HG02943 (cell line): ENCODE measurements at regions not wholly inside any gene's neighbourhood (a gene's known extent, or its start where the extent isn't known, plus 50 kb on each side); places are given as distances from the start of the nearest gene placed in this dataset.
A peak's percentile ranks its signal among the peaks of the same experiment; 100 is the strongest.
"Not testable (repeated sequence)": the region's sequence is repeated elsewhere in the genome, so short reads cannot be mapped to it uniquely, and the experiment has no call there.

ENCODE experiments used
- ATAC-seq: cut with Tn5 transposase; IDR thresholded peaks from one replicate; pipeline ENCODE4 v1.9.1; 2021; ENCODE audit warnings: mild to moderate bottlenecking, low read depth, moderate library complexity; ENCODE audit not compliant: unreplicated experiment

- ATAC-seq: no peak
Measured at GRCh38 chr1:221979444-221980032, 237.6 kb upstream of the DUSP10 start.

DNA sequence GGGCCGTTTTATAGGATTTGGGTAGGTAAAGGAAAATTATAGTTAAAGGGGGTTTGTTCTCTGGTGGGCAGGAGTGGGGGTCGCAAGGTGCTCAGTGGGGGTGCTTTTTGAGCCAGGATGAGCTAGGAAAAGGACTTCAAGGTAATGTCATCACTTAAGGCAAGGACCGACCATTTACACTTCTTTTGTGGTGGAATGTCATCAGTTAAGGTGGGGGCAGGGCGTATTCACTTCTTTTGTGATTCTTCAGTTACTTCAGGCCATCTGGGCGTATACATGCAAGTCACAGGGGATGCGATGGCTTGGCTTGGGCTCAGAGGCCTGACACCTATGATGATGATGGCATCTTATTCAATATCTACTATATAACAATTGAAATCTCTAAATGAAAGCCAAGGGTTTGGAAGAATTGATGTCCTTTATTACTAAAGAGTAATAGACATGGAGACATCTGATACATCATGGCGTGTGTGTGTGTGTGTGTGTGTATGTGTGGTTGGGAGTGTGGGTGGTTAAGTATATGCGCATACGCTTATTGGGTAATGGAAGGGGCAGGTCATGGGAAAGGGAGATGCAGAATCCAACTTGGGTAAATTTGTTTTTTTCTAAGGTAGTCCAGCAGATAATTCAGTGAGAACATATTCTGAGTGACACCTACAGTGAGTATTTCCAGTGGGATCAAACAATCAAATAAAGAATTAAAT lies 236.9 kb upstream of the DUSP10 start:
- not testable (repeated sequence) for ATAC-seq

DNA sequence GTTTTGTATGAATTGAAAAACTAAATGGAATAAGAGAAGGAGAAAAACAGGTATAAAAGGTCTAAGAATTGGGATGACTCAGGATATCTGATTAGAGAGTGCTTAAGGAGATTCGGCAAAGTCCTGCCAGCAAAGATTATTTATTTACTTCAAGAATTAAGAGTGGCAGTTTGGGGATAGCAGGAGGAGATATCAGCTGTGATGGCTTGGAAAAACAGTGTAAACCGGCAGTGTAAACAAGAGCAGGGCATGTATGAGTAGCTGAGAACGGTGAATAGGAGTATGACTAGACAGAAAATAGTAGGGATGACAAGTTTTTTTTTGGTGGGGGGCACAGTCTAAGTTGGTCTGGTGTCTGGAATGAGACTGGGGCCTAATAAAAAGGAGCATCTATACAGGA lies 231.9 kb upstream of the DUSP10 start:
- not testable (repeated sequence) for ATAC-seq

GRCh38 chr1:221972276-221973235 lies 230.7 kb upstream of the DUSP10 start:
- no peak for ATAC-seq

DNA sequence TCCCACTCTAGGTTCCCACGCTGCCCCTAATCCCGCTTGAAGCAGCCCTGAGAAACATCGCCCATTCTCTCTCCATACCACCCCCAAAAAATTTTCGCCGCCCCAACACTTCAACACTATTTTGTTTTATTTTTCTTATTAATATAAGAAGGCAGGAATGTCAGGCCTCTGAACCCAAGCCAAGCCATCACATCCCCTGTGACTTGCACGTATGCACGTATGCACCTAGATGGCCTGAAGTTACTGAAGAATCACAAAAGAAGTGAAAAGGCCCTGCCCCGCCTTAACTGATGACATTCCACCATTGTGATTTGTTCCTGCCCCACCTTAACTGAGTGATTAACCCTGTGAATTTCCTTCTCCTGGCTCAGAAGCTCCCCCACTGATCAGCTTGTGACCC lies 229.1 kb upstream of the DUSP10 start:
- ATAC-seq: not testable (repeated sequence)

DNA sequence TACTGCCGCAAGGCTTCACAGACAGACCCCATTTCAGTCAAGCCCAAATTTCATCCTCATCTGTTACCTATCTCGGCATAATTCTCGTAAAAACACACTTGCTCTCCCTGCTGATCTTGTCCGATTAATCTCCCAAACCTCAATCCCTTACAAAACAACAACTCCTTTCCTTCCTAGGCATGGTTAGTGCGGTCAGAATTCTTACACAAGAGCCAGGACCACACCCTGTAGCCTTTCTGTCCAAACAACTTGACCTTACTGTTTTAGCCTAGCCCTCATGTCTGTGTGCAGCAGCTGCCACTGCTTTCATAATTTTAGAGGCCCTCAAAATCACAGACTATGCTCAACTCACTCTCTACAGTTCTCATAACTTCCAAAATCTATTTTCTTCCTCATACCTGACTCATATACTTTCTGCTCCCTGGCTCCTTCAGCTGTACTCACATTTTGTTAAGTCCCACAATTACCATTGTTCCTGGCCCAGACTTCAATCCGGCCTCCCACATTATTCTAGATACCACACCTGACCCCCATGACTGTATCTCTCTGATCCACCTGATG lies 227.5 kb upstream of the DUSP10 start:
- ATAC-seq: not testable (repeated sequence)

DNA sequence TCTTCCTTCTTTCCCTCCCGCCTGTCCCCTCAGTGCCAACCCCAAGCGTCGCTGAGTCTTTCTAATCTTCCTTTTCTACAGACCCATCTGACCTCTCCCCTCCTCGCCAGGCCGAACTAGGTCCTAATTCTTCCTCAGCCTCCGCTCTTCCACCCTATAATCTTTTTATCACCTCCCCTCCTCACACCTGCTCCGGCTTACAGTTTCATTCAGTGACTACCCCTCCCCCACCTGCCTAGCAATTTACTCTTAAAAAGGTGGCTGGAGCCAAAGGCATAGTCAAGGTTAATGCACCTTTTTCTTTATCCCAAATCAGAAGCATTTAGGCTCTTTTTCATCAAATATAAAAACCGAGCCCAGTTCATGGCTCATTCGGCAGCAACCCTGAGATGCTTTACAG lies 225.6 kb upstream of the DUSP10 start:
- ATAC-seq: not testable (repeated sequence)

- ATAC-seq: not testable (repeated sequence)
Measured at GRCh38 chr1:221966888-221967287, 225.0 kb upstream of the DUSP10 start.

DNA sequence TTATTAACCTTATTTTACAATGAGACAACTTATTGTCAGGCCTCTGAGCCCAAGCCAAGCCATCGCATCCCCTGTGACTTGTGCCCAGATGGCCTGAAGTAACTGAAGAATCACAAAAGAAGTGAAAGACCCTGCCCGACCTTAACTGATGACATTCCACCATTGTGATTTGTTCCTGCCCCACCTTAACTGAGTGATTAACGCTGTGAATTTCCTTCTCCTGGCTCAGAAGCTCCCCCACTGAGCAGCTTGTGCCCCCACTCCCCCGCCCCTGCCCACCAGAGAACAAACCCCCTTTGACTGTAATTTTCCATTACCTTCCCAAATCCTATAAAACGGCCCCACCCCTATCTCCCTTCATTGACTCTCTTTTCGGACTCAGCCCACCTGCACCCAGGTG lies 224.0 kb upstream of the DUSP10 start:
- ATAC-seq: not testable (repeated sequence)

GRCh38 chr1:221965252-221965651 lies 223.4 kb upstream of the DUSP10 start:
- ATAC-seq: no peak

DNA sequence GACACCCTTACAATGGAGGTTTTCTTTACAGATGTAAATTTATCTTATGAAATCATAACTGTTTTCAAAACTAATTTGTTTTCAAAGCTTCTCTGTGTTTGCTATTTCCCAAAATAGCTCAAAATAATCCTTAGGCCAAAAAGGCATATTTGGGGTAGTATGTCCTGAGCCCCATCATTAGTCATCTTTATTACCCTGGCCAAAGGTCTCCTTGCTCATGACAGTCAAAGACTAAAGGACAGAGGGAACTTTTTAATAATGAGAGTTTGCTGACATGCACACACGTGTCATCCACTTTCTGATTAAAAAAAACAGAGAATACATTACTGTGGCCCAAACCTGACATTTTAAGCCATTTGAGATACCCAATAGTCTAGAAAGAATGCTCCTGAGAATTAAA lies 221.9 kb upstream of the DUSP10 start:
- no peak for ATAC-seq

DNA sequence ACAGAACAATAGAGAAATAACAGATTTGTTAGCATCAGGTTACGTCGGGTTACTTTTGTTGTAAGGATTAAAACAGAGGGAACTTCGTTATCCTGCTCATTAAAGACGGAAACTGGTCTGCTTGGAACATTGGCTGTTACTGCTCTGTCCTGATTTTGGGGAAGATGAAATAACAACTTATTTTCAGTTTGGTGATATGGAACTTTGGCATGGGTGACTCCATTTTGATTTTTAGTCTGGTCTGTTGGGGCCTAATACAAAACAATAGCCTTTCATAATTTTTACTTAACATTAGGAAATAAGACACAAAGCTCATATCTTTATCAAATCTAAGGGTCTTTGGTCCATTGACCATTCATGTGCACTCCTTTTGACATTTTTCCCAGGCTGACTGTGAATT lies 220.5 kb upstream of the DUSP10 start:
- ATAC-seq: no peak

GRCh38 chr1:221961532-221962292 lies 219.8 kb upstream of the DUSP10 start:
- ATAC-seq: peak; percentile 91

GRCh38 chr1:221958161-221958562 lies 216.3 kb upstream of the DUSP10 start:
- not testable (repeated sequence) for ATAC-seq

DNA sequence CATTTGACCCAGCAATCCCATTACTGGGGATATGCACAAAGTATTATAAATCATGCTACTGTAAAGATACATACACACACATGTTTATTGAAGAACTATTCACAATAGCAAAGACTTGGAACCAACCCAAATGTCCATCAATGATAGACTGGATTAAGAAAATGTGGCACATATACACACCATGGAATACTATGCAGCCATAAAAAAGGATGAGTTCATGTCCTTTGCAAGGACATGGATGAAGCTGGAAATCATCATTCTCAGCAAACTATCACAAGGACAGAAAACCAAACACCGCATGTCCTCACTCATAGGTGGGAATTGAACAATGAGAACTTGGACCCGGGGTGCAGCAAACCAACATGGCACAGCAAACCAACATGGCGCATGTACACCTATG lies 215.5 kb upstream of the DUSP10 start:
- not testable (repeated sequence) for ATAC-seq

DNA sequence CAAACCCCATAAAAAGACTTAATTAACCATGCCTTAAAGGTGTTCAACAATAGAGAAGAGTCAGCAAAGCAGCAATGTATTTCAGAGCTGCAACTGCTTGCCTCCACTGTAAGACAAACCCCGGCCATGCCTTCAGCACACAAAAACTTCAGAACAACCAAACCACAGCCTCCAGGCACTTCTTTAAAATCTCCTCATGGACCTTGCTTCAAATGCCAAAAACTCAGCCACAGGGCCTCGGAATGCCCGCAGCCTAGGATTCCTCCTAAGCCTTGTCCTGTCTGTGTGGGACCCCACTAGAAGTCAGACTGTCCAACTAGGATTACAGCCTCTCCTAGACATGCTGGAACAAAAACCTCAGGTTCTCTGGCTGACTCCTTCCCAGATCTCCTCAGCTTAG lies 208.1 kb upstream of the DUSP10 start:
- no peak for ATAC-seq

- ATAC-seq: no peak
Measured at GRCh38 chr1:221948459-221948858, 206.6 kb upstream of the DUSP10 start.

DNA sequence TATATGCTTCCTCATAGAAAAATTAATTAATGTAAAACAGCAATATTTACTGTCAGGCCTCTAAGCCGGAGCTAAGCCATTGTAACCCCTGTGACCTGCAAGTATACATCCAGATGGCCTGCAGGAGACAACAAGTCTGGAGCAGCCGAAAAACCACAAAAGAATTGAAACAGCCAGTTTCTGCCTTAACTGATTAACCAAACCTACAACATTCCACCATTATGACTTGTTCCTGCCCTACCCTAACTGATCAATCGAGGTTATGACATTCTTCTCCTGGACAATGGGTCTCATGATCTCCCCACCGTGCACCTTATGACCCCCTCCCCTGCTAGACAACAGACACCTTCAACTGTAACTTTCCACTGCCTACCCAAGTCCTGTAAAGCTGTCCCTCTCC lies 205.8 kb upstream of the DUSP10 start:
- no peak for ATAC-seq

- ATAC-seq: no peak
Measured at GRCh38 chr1:221946768-221947167, 204.9 kb upstream of the DUSP10 start.

DNA sequence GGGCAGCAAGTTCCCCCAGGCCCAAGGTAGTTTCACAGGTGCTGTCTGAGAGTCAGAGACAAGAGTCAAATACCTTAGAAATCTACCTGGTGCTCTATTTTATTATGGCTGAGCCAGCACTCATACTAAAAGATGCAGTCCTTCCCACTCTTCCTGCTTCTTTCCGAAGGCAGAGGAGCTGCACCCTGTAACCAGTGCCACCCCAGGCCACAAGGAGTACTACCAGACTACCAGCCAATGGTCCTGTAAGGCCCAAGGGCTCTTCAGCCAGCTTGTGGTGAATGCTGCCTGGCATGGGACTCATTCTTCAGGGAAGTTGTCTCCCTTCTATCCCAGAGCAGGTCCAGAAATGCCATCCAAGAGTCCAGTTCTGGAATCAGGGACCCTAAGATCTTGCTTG lies 203.8 kb upstream of the DUSP10 start:
- ATAC-seq: no peak
